ENCODE measurements at regions not wholly inside any gene's neighbourhood (a gene's known extent, or its start where the extent isn't known, plus 50 kb on each side); places are given as distances from the start of the nearest gene placed in this dataset.

DNA sequence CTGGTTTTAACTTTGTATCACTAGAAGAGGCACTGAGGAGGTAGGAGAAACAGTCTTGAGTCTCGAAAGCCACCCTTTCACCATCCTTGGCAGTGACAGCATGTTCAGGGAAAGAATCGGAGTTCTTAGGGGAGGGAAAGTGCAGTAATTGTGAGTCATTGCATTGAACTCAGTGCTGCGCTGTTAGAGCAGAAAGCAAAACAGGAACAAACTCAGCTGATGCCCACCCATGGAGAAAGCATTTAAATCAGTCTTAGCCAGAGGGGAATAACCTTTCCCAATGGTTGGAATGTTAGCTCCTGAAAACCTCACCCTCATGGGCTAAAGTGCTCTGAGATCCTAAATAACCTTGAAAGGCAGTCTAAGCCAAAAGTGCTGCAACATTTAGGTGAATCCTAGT is 845.6 kb upstream of the CNTNAP5 start:
- Mint-ChIP-seq H3K4me1 (ENCODE audit: low read depth) (peaks cover 9% of the 10 kb centered on the region), H3K9me3 (ENCODE audit: low read depth) (peaks cover 16% of the 10 kb centered on the region), H3K27ac (ENCODE audit: unreplicated experiment) (no peak overlapping the region), H3K36me3 (ENCODE audit: low read depth) (peaks cover 3% of the 10 kb centered on the region), H3K27me3 (ENCODE audit: low read depth) (no peaks in the 10 kb centered on the region), H3K4me3 (ENCODE audit: unreplicated experiment) (no peak overlapping the region)
- no peak for DNase-seq (ENCODE audit: low spot score)
- TF ChIP-seq, protein P1, sequence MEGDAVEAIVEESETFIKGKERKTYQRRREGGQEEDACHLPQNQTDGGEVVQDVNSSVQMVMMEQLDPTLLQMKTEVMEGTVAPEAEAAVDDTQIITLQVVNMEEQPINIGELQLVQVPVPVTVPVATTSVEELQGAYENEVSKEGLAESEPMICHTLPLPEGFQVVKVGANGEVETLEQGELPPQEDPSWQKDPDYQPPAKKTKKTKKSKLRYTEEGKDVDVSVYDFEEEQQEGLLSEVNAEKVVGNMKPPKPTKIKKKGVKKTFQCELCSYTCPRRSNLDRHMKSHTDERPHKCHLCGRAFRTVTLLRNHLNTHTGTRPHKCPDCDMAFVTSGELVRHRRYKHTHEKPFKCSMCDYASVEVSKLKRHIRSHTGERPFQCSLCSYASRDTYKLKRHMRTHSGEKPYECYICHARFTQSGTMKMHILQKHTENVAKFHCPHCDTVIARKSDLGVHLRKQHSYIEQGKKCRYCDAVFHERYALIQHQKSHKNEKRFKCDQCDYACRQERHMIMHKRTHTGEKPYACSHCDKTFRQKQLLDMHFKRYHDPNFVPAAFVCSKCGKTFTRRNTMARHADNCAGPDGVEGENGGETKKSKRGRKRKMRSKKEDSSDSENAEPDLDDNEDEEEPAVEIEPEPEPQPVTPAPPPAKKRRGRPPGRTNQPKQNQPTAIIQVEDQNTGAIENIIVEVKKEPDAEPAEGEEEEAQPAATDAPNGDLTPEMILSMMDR (IDR thresholded peaks at IDR 0.05): no peak

DNA sequence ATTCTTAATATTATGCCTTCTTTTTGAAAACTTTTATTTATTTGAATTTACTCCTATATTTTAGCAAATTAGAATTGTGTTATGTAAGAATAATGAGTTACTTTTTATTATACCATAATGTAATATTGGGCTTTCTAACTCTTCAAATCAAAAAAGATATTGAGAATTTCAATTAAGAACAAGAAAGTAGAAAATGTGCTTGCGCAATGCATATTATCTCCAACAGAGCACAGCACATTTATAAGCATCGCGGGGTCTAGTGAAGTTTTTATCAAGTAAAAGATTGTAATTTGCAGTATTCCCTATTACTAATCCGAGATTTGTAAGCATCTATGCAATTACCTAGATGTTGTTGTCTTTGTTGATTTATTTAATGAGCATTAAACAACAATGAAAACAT is 829.1 kb upstream of the CNTNAP5 start:
- TF ChIP-seq, protein P1 (IDR thresholded peaks at IDR 0.05): no peak
- H3K9me3 Mint-ChIP-seq (ENCODE audit: low read depth): no peaks in the 10 kb centered on the region
- no peaks in the 10 kb centered on the region for H3K4me1 Mint-ChIP-seq (ENCODE audit: low read depth)
- no peaks in the 10 kb centered on the region for H3K27me3 Mint-ChIP-seq (ENCODE audit: low read depth)
- no peaks in the 10 kb centered on the region for H3K36me3 Mint-ChIP-seq (ENCODE audit: low read depth)
- no peak overlapping the region for H3K4me3 Mint-ChIP-seq (ENCODE audit: unreplicated experiment)
- no peak for DNase-seq (ENCODE audit: low spot score)
- H3K27ac Mint-ChIP-seq (ENCODE audit: unreplicated experiment): no peak overlapping the region

DNA sequence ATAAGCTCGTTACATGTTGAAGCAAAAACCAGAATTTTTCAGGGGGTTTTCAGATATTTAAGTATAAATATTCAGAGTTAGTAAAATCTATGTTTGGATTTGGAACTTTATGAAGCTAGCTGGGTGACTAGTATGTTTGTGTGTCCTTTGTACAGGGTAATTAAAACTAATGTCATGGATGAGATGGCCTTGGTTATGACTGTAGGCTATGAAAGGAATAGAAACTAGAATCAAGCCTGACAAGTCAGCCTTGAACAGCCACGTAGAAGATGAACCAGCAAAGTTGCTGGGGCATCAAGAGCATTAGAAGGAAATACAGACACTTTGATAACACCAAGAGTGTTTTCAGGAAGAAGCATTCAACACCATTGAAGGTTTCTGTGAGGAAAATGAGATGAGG is 825.1 kb upstream of the CNTNAP5 start:
- Mint-ChIP-seq H3K27me3 (ENCODE audit: low read depth) (no peaks in the 10 kb centered on the region), H3K4me3 (ENCODE audit: unreplicated experiment) (no peak overlapping the region), H3K36me3 (ENCODE audit: low read depth) (peaks cover 3% of the 10 kb centered on the region), H3K9me3 (ENCODE audit: low read depth) (peaks cover 14% of the 10 kb centered on the region), H3K4me1 (ENCODE audit: low read depth) (no peaks in the 10 kb centered on the region), H3K27ac (ENCODE audit: unreplicated experiment) (no peak overlapping the region)
- TF ChIP-seq, protein P1 (IDR thresholded peaks at IDR 0.05): no peak
- no peak for DNase-seq (ENCODE audit: low spot score)

DNA sequence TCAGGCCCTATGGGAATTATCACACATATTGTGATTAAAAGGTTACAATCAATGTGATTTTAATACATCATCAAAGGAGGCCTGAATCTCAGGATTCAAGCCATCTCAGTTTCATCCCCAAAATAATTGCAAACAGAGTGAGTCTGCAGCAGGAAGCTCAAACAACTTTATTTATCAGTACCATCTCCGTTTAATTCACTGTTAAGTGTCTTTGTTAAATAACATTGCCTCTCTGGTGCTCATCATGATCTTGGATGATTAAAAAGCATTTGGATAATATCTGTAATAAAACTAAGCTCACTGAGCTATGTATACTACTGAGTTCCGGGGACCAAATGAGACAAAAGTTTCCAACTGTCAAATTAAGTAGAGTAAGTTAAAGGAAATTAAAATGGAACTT is 817.8 kb upstream of the CNTNAP5 start:
- TF ChIP-seq, protein P1 (IDR thresholded peaks at IDR 0.05): no peak
- Mint-ChIP-seq H3K9me3 (ENCODE audit: low read depth) (peaks cover 7% of the 10 kb centered on the region), H3K27ac (ENCODE audit: unreplicated experiment) (no peak overlapping the region), H3K27me3 (ENCODE audit: low read depth) (no peaks in the 10 kb centered on the region), H3K4me1 (ENCODE audit: low read depth) (no peaks in the 10 kb centered on the region), H3K4me3 (ENCODE audit: unreplicated experiment) (no peak overlapping the region), H3K36me3 (ENCODE audit: low read depth) (peaks cover 3% of the 10 kb centered on the region)
- DNase-seq (ENCODE audit: low spot score): no peak

DNA sequence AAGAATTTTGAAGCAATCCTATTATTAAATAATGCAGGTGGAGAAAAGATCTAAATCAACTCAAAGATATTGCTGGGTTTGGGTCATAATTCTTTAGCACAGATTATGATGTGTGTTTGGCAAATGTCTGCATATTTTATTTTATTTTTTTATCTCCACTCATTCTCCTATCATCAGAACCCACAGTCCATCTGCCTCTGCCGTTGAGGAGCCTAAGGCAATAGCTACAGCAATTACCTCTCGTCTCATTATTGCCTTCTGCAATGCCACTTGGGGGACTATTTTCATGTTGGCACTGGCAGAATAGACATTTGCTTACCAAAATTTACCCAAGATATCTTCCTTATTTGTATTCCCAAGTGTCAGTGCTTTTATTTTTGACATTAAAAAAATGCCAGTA is 815.9 kb upstream of the CNTNAP5 start:
- TF ChIP-seq, protein P1 (IDR thresholded peaks at IDR 0.05): no peak
- H3K27me3 Mint-ChIP-seq (ENCODE audit: low read depth): no peaks in the 10 kb centered on the region
- H3K4me1 Mint-ChIP-seq (ENCODE audit: low read depth): no peaks in the 10 kb centered on the region
- no peak overlapping the region for H3K27ac Mint-ChIP-seq (ENCODE audit: unreplicated experiment)
- no peaks in the 10 kb centered on the region for H3K36me3 Mint-ChIP-seq (ENCODE audit: low read depth)
- no peak overlapping the region for H3K4me3 Mint-ChIP-seq (ENCODE audit: unreplicated experiment)
- no peaks in the 10 kb centered on the region for H3K9me3 Mint-ChIP-seq (ENCODE audit: low read depth)
- DNase-seq (ENCODE audit: low spot score): no peak

Data from chondrocyte (in vitro differentiated cells).